H9 (cell line): ENCODE measurements at regions not wholly inside any gene's neighbourhood (a gene's known extent, or its start where the extent isn't known, plus 50 kb on each side); places are given as distances from the start of the nearest gene placed in this dataset.

ENCODE experiments used
- DNase-seq: peaks from one replicate; pipeline ENCODE4 v3.0.0-alpha.2; 2017
- H2AFZ ChIP-seq: one replicate; pipeline ENCODE4 v1.6.1; 2013; ENCODE audit warnings: mild to moderate bottlenecking, low read length, control low read depth, moderate library complexity
- H2AK5ac ChIP-seq: 2 replicates; pipeline ENCODE4 v1.6.1; 2013; ENCODE audit warnings: low read length, control low read depth, mixed read lengths; ENCODE audit not compliant: insufficient read length
- H2BK120ac ChIP-seq: one replicate; pipeline ENCODE4 v1.6.1; 2013; ENCODE audit warnings: low read depth, mild to moderate bottlenecking, low read length, control low read depth, inconsistent platforms; ENCODE audit not compliant: poor library complexity, severe bottlenecking
- H2BK12ac ChIP-seq: 2 replicates; pipeline ENCODE4 v1.6.1; 2013; ENCODE audit warnings: low read length, control low read depth, mixed read lengths, low read depth; ENCODE audit not compliant: insufficient read length
- H2BK15ac ChIP-seq: 2 replicates; pipeline ENCODE4 v1.6.1; 2013; ENCODE audit warnings: low read depth, low read length, control low read depth
- H2BK20ac ChIP-seq: one replicate; pipeline ENCODE4 v1.6.1; 2013; ENCODE audit warnings: low read depth, mild to moderate bottlenecking, low read length, control low read depth, inconsistent platforms; ENCODE audit not compliant: poor library complexity, severe bottlenecking
- H2BK5ac ChIP-seq: 2 replicates; pipeline ENCODE4 v1.6.1; 2013; ENCODE audit warnings: low read length, control low read depth, mixed read lengths; ENCODE audit not compliant: insufficient read length
- H3K14ac ChIP-seq: 2 replicates; pipeline ENCODE4 v1.6.1; 2013; ENCODE audit warnings: low read length, control low read depth; ENCODE audit not compliant: insufficient read depth
- H3K18ac ChIP-seq: 2 replicates; pipeline ENCODE4 v1.6.1; 2013; ENCODE audit warnings: low read depth, mild to moderate bottlenecking, mixed read lengths, low read length, control low read depth; ENCODE audit not compliant: insufficient read length
- H3K23ac ChIP-seq: 2 replicates; pipeline ENCODE4 v1.6.1; 2013; ENCODE audit warnings: low read length, control low read depth, mixed read lengths, low read depth; ENCODE audit not compliant: insufficient read length
- H3K23me2 ChIP-seq: 2 replicates; pipeline ENCODE4 v1.6.1; 2013; ENCODE audit warnings: low read depth, mild to moderate bottlenecking, mixed read lengths, low read length, control low read depth; ENCODE audit not compliant: insufficient read length, poor library complexity, severe bottlenecking
- H3K27ac ChIP-seq: 2 replicates; pipeline ENCODE4 v1.5.1; 2013; ENCODE audit warnings: low read length, control low read depth, mixed read lengths, low read depth; ENCODE audit not compliant: insufficient read length
- H3K27me3 ChIP-seq: 2 replicates; pipeline ENCODE4 v1.6.1; 2013; ENCODE audit warnings: low read length, control low read depth, inconsistent platforms; ENCODE audit not compliant: insufficient read depth
- H3K4ac ChIP-seq: 2 replicates; pipeline ENCODE4 v1.6.1; 2013; ENCODE audit warnings: low read depth, mild to moderate bottlenecking, control low read depth, inconsistent platforms, low read length, moderate library complexity
- H3K4me1 ChIP-seq: 2 replicates; pipeline ENCODE4 v1.6.1; 2013; ENCODE audit warnings: low read length, control low read depth, inconsistent platforms; ENCODE audit not compliant: insufficient read depth
- H3K4me2 ChIP-seq: 2 replicates; pipeline ENCODE4 v1.6.1; 2013; ENCODE audit warnings: low read length, control low read depth, mixed read lengths; ENCODE audit not compliant: insufficient read length, insufficient read depth
- H3K56ac ChIP-seq: 2 replicates; pipeline ENCODE4 v1.6.1; 2013; ENCODE audit warnings: low read depth, mild to moderate bottlenecking, mixed read lengths, low read length, control low read depth; ENCODE audit not compliant: insufficient read length
- H3K79me1 ChIP-seq: 2 replicates; pipeline ENCODE4 v1.6.1; 2013; ENCODE audit warnings: low read depth, mild to moderate bottlenecking, moderate library complexity, low read length, control low read depth, inconsistent platforms; ENCODE audit not compliant: insufficient read depth, poor library complexity, severe bottlenecking
- H3K79me2 ChIP-seq: 2 replicates; pipeline ENCODE4 v1.6.1; 2013; ENCODE audit warnings: low read length, control low read depth, inconsistent platforms; ENCODE audit not compliant: insufficient read depth
- H3K9ac ChIP-seq: 2 replicates; pipeline ENCODE4 v1.6.1; 2013; ENCODE audit warnings: low read length, control low read depth, mixed read lengths; ENCODE audit not compliant: insufficient read length; ENCODE audit errors: extremely low read depth
- H3K9me3 ChIP-seq: one replicate; pipeline ENCODE4 v1.6.1; 2013; ENCODE audit warnings: low read depth, low read length, inconsistent platforms; ENCODE audit not compliant: control insufficient read depth
- H3T11ph ChIP-seq: one replicate; pipeline ENCODE4 v1.6.1; 2013; ENCODE audit warnings: mild to moderate bottlenecking, low read length, control low read depth, inconsistent platforms
- H4K20me1 ChIP-seq: one replicate; pipeline ENCODE4 v1.6.1; 2013; ENCODE audit not compliant: control insufficient read depth, insufficient read length, insufficient read depth
- H4K5ac ChIP-seq: 2 replicates; pipeline ENCODE4 v1.6.1; 2013; ENCODE audit warnings: low read depth, mild to moderate bottlenecking, mixed read lengths, low read length, control low read depth; ENCODE audit not compliant: insufficient read length
- H4K8ac ChIP-seq: replicated peaks from 2 replicates; pipeline ENCODE4 v1.6.1; 2013; ENCODE audit warnings: low read length, control low read depth, mixed read lengths, low read depth; ENCODE audit not compliant: insufficient read length
- H4K91ac ChIP-seq: 2 replicates; pipeline ENCODE4 v1.6.1; 2013; ENCODE audit warnings: low read depth, mild to moderate bottlenecking, moderate library complexity, mixed read lengths, low read length, control low read depth; ENCODE audit not compliant: insufficient read length
- H3K27ac Mint-ChIP-seq, 3 experiments: 2 replicates in 2 of 3; 3 replicates in 1 of 3; pipeline ENCODE4 v1.8.0; 2020 to 2021; ENCODE audit warnings: mixed read lengths in 3 of 3, mild to moderate bottlenecking in 1 of 3, moderate library complexity in 1 of 3
- H3K27me3 Mint-ChIP-seq: 2 replicates; pipeline ENCODE4 v1.8.0; 2021; ENCODE audit warnings: low read depth, mild to moderate bottlenecking, moderate library complexity, mixed read lengths
- H3K36me3 Mint-ChIP-seq, 3 experiments: 2 replicates in 2 of 3; 3 replicates in 1 of 3; pipeline ENCODE4 v1.8.0; 2020 to 2021; ENCODE audit warnings: low read depth in 3 of 3, mixed read lengths in 3 of 3; ENCODE audit not compliant: insufficient read depth in 1 of 3
- H3K4me1 Mint-ChIP-seq, 2 experiments: 2 replicates each; pipeline ENCODE4 v1.8.0; 2020; ENCODE audit warnings: mixed read lengths in 2 of 2
- H3K4me3 Mint-ChIP-seq, 2 experiments: 2 replicates in 1 of 2; 3 replicates in 1 of 2; pipeline ENCODE4 v1.8.0; 2020 to 2021; ENCODE audit warnings: mild to moderate bottlenecking in 2 of 2, mixed read lengths in 2 of 2, moderate library complexity in 1 of 2
- H3K9me3 Mint-ChIP-seq, 2 experiments: 2 replicates in 1 of 2; 3 replicates in 1 of 2; pipeline ENCODE4 v1.8.0; 2020; ENCODE audit warnings: mild to moderate bottlenecking in 2 of 2, mixed read lengths in 2 of 2, moderate library complexity in 1 of 2
- CTCF ChIP-seq: fragments of 200-600 bp; sonication (generic); conservative IDR thresholded peaks from 3 replicates; pipeline ENCODE4 v1.8.0; 2021; ENCODE audit warnings: antibody characterized with exemption, mild to moderate bottlenecking
- WGBS: extraction: QIAGEN DNeasy Blood & Tissue Kit; methylation state at CpG from one replicate; pipeline ENCODE4 v1.1.7; 2013; ENCODE audit warnings: missing lambda C conversion rate, low lambda C conversion rate, mixed read lengths; ENCODE audit not compliant: insufficient read length; ENCODE audit errors: extremely low coverage; 5-methylcytosine and 5-hydroxymethylcytosine counted together

GRCh38 chr13:74061926-74062595 is 72.1 kb downstream of the KLF12 start:
- no peaks in the 10 kb centered on the region for H3K4me1 Mint-ChIP-seq

More at GRCh38 chr13:74061926-74062595, 72.1 kb downstream of the KLF12 start:
- H4K20me1 ChIP-seq: no peaks in the 10 kb centered on the region
- no peak overlapping the region for H3K18ac ChIP-seq
- H3K9me3 Mint-ChIP-seq: peaks cover 0 to 5% of the 10 kb centered on the region in 2 experiments; a peak in 2 of 5 replicates
- H3K36me3 Mint-ChIP-seq: peaks cover 4 to 10% (median 5%) of the 10 kb centered on the region in 3 experiments; a peak in 4 of 7 replicates
- H3K27me3 Mint-ChIP-seq: no peaks in the 10 kb centered on the region
- no peak overlapping the region for H3K4ac ChIP-seq
- H3K23ac ChIP-seq: no peak overlapping the region
- H3K4me2 ChIP-seq: no peak overlapping the region
- H3K14ac ChIP-seq: no peak overlapping the region
- H3K27me3 ChIP-seq: no peaks in the 10 kb centered on the region
- H2BK15ac ChIP-seq: no peak overlapping the region
- H3K56ac ChIP-seq: no peak overlapping the region
- DNase-seq: no peak
- no peaks in the 10 kb centered on the region for H3K9me3 ChIP-seq
- no peak overlapping the region for H2BK12ac ChIP-seq
- H2BK120ac ChIP-seq: no peak overlapping the region
- no peak overlapping the region for H3K27ac ChIP-seq
- H2BK20ac ChIP-seq: no peak overlapping the region
- H4K8ac ChIP-seq: no peak overlapping the region
- H3K27ac Mint-ChIP-seq: no peak overlapping the region
- H3K9ac ChIP-seq: no peak overlapping the region
- no peaks in the 10 kb centered on the region for H3K23me2 ChIP-seq
- no peaks in the 10 kb centered on the region for H3K4me1 ChIP-seq
- no CpG with 5 or more reads among the region's 3 CpGs for WGBS
- H2BK5ac ChIP-seq: no peak overlapping the region
- no peak for TF ChIP-seq CTCF
- H3K79me2 ChIP-seq: no peaks in the 10 kb centered on the region
- H2AFZ ChIP-seq: no peak overlapping the region
- H3K4me3 Mint-ChIP-seq: no peak overlapping the region
- H4K5ac ChIP-seq: no peak overlapping the region
- H3K79me1 ChIP-seq: no peaks in the 10 kb centered on the region
- no peak overlapping the region for H4K91ac ChIP-seq
- H2AK5ac ChIP-seq: no peak overlapping the region
- H3T11ph ChIP-seq: no peak overlapping the region
